ENCODE measurements at regions not wholly inside any gene's neighbourhood (a gene's known extent, or its start where the extent isn't known, plus 50 kb on each side); places are given as distances from the start of the nearest gene placed in this dataset.

GRCh38 chr17:77001487-77001886, 133.3 kb downstream of the MGAT5B start:
- Histone ChIP-seq H3K36me3 (ENCODE audit: control insufficient read depth, insufficient read depth, low read length) (no peaks in the 10 kb centered on the region), H3K27me3 (ENCODE audit: control insufficient read depth, insufficient read depth, low read length) (peaks cover 3% of the 10 kb centered on the region), H3K4me3 (ENCODE audit: low read length) (no peak overlapping the region), H3K9me3 (ENCODE audit: control insufficient read depth, low read length) (no peaks in the 10 kb centered on the region), H3K9ac (ENCODE audit: low read length) (no peak overlapping the region), H3K4me1 (ENCODE audit: control insufficient read depth, insufficient read depth, low read length) (no peaks in the 10 kb centered on the region)

DNA sequence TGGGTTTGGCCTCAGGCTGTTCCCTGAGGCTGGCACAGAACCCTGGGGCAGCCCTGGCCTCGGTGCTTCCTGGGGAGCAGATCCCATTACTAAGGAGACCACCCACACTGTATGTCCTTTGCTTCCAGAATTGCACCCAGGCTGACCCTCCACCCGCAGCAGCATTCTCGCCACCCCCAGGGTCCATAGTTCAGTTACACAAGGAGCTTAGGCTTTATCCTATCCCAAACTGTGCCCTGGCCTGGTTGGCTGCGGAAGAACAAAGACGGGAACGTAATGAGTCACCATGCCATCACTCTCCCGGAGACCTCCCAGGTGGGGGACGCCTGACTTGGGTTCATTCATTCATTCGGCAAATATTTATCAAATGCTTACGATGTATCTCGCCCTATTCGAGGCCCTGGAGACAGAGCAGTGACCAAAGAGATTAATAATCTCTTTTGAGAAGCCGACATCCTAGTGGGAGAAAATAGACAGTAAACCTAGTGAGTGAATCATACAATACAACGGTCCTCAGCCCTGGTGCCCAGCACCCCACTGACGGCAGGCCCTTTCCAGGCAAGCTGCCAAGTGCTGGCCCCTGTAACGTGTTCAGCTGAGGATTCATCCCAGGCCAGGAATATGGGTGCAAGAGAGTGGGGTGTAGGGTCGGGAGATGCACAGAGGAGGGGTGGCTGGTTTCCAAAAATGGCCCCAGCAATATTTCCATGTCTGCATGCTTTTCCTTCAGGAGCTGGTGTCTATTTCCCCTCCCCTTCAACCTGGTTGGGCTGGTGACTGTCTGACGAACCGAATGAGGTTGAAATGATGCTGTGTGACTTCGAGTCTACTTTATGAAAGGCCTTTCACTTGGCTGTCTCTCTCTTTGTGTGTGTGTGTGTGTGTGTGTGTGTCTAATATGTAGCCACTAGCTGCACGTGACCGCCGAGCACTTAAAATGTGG, 134.2 kb downstream of the MGAT5B start:
- no peaks in the 10 kb centered on the region for H3K9me3 ChIP-seq (ENCODE audit: control insufficient read depth, low read length)
- H3K9ac ChIP-seq (ENCODE audit: low read length): no peak overlapping the region
- no peak overlapping the region for H3K4me3 ChIP-seq (ENCODE audit: low read length)
- no peaks in the 10 kb centered on the region for H3K36me3 ChIP-seq (ENCODE audit: control insufficient read depth, insufficient read depth, low read length)
- H3K27me3 ChIP-seq (ENCODE audit: control insufficient read depth, insufficient read depth, low read length): peaks cover 3% of the 10 kb centered on the region
- no peaks in the 10 kb centered on the region for H3K4me1 ChIP-seq (ENCODE audit: control insufficient read depth, insufficient read depth, low read length)

GRCh38 chr17:77003699-77004098, 135.5 kb downstream of the MGAT5B start:
- Histone ChIP-seq H3K27me3 (ENCODE audit: control insufficient read depth, insufficient read depth, low read length) (peaks cover 3% of the 10 kb centered on the region), H3K9ac (ENCODE audit: low read length) (no peak overlapping the region), H3K4me1 (ENCODE audit: control insufficient read depth, insufficient read depth, low read length) (no peaks in the 10 kb centered on the region), H3K9me3 (ENCODE audit: control insufficient read depth, low read length) (no peaks in the 10 kb centered on the region), H3K4me3 (ENCODE audit: low read length) (no peak overlapping the region), H3K36me3 (ENCODE audit: control insufficient read depth, insufficient read depth, low read length) (no peaks in the 10 kb centered on the region)

DNA sequence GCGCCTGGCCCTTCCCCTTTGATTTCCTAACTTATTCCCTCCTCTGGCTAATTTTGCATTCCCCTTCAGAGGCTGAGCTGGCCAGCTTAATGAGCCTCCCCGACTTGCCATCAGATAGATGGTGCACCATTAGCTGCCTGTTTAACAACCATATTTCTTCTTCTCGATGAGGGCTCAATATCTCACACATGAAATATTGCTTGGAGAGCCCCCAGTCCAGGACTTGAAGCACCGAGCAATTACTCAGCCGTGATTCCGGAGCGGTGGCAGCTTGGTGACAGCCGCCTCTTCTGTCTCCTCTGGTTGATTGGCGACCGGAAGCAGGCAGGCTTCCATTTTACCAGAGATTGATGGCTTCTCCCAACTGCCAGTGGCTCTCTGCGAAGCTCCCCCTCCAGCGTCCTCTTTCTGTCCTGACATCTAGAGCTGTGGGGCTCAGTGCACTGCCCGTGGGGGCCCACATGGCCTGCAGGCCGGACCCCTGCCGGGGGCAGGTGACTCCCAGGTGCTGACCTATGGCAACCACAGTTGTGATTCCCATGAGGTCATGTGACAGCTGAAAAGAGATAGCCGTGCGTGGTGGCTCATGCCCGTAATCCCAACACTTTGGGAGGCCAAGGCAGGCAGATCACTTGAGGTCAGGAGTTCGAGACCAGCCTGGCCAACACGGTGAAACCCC, 133.7 kb upstream of the SEC14L1 start:
- Histone ChIP-seq H3K27me3 (ENCODE audit: control insufficient read depth, insufficient read depth, low read length) (no peaks in the 10 kb centered on the region), H3K36me3 (ENCODE audit: control insufficient read depth, insufficient read depth, low read length) (no peaks in the 10 kb centered on the region)

DNA sequence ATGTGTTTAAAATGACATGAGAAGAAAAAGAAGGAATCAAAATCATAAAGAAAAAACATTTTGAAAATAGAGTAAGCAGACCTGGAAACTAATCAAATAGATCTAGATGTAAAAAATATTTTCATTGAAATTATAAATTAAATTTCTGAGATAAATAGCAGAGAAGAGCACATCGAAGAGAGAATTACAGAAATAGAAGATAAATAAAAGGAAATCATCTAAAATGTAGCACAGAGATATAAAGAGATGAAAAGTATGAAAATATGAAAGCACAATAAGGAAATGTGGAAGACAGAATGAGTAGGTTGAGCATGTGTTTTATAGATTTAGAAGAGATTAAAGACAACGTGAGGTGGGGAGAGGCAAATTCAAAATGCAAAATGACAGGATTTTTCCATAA, 130.9 kb upstream of the SEC14L1 start:
- H3K9me3 ChIP-seq (ENCODE audit: control insufficient read depth, low read length): no peaks in the 10 kb centered on the region
- no peak overlapping the region for H3K4me3 ChIP-seq (ENCODE audit: low read length)
- H3K9ac ChIP-seq (ENCODE audit: low read length): no peak overlapping the region
- H3K36me3 ChIP-seq (ENCODE audit: control insufficient read depth, insufficient read depth, low read length): no peaks in the 10 kb centered on the region
- H3K4me1 ChIP-seq (ENCODE audit: control insufficient read depth, insufficient read depth, low read length): no peaks in the 10 kb centered on the region
- no peaks in the 10 kb centered on the region for H3K27me3 ChIP-seq (ENCODE audit: control insufficient read depth, insufficient read depth, low read length)

More for the DNA sequence above, 133.7 kb upstream of the SEC14L1 start:
- Histone ChIP-seq H3K9ac (ENCODE audit: low read length) (no peak overlapping the region), H3K4me1 (ENCODE audit: control insufficient read depth, insufficient read depth, low read length) (no peaks in the 10 kb centered on the region), H3K4me3 (ENCODE audit: low read length) (no peak overlapping the region), H3K9me3 (ENCODE audit: control insufficient read depth, low read length) (no peaks in the 10 kb centered on the region)

- no peaks in the 10 kb centered on the region for H3K27me3 ChIP-seq (ENCODE audit: control insufficient read depth, insufficient read depth, low read length)
- no peaks in the 10 kb centered on the region for H3K9me3 ChIP-seq (ENCODE audit: control insufficient read depth, low read length)
- no peak overlapping the region for H3K4me3 ChIP-seq (ENCODE audit: low read length)
- H3K9ac ChIP-seq (ENCODE audit: low read length): no peak overlapping the region
- no peaks in the 10 kb centered on the region for H3K36me3 ChIP-seq (ENCODE audit: control insufficient read depth, insufficient read depth, low read length)
- H3K4me1 ChIP-seq (ENCODE audit: control insufficient read depth, insufficient read depth, low read length): no peaks in the 10 kb centered on the region
Observed at GRCh38 chr17:77010667-77011066, 130.1 kb upstream of the SEC14L1 start.

- Histone ChIP-seq H3K4me1 (ENCODE audit: control insufficient read depth, insufficient read depth, low read length) (no peaks in the 10 kb centered on the region), H3K4me3 (ENCODE audit: low read length) (no peak overlapping the region), H3K36me3 (ENCODE audit: control insufficient read depth, insufficient read depth, low read length) (no peaks in the 10 kb centered on the region), H3K27me3 (ENCODE audit: control insufficient read depth, insufficient read depth, low read length) (no peaks in the 10 kb centered on the region), H3K9ac (ENCODE audit: low read length) (no peak overlapping the region), H3K9me3 (ENCODE audit: control insufficient read depth, low read length) (no peaks in the 10 kb centered on the region)
Observed at GRCh38 chr17:77011173-77012011, 129.4 kb upstream of the SEC14L1 start.

DNA sequence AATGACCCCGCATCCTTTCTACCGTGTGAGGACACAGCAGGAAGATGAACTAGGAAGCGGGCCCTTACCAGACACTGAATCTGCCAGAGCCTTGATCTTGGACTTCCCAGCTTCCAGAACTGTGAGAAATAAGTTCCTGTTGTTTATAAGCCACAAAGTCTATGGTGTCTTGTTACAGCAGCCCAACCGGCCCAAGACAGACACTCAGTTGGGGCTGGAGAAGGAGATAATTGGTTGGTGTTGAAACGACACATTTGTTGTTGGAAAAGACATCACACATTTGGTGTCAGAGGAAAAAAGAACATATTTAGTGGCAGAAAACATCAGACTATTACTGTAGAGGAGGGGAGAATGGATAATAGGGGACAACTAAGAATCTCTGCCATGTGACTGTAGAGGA, 122.3 kb upstream of the SEC14L1 start:
- Histone ChIP-seq H3K4me1 (ENCODE audit: control insufficient read depth, insufficient read depth, low read length) (no peaks in the 10 kb centered on the region), H3K4me3 (ENCODE audit: low read length) (no peak overlapping the region), H3K9me3 (ENCODE audit: control insufficient read depth, low read length) (no peaks in the 10 kb centered on the region), H3K36me3 (ENCODE audit: control insufficient read depth, insufficient read depth, low read length) (no peaks in the 10 kb centered on the region), H3K27me3 (ENCODE audit: control insufficient read depth, insufficient read depth, low read length) (no peaks in the 10 kb centered on the region), H3K9ac (ENCODE audit: low read length) (no peak overlapping the region)

- Histone ChIP-seq H3K9ac (ENCODE audit: low read length) (no peak overlapping the region), H3K36me3 (ENCODE audit: control insufficient read depth, insufficient read depth, low read length) (no peaks in the 10 kb centered on the region), H3K4me1 (ENCODE audit: control insufficient read depth, insufficient read depth, low read length) (no peaks in the 10 kb centered on the region), H3K4me3 (ENCODE audit: low read length) (no peak overlapping the region), H3K27me3 (ENCODE audit: control insufficient read depth, insufficient read depth, low read length) (no peaks in the 10 kb centered on the region), H3K9me3 (ENCODE audit: control insufficient read depth, low read length) (no peaks in the 10 kb centered on the region)
Observed at GRCh38 chr17:77019893-77020379, 120.8 kb upstream of the SEC14L1 start.

DNA sequence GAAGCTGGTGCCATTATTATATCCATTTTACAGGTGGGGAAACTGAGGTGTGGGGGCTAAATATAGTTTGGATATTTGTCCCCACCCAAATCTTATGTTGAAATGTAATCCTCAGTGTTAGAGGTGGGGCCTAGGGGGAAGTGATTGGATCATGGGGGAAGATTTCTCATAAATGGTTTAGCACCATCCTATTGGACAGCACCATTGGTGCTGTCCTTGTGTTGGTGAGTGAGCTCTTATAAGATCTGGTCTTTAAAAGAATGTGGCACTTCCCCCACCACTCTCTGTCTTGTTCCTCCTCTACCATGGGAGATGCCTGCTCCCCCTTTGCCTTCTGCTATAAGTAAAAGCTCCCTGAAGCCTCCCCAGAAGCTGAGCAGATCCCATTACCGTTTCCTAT, 119.8 kb upstream of the SEC14L1 start:
- Histone ChIP-seq H3K36me3 (ENCODE audit: control insufficient read depth, insufficient read depth, low read length) (no peaks in the 10 kb centered on the region), H3K9me3 (ENCODE audit: control insufficient read depth, low read length) (no peaks in the 10 kb centered on the region), H3K27me3 (ENCODE audit: control insufficient read depth, insufficient read depth, low read length) (no peaks in the 10 kb centered on the region), H3K4me3 (ENCODE audit: low read length) (no peak overlapping the region), H3K9ac (ENCODE audit: low read length) (no peak overlapping the region), H3K4me1 (ENCODE audit: control insufficient read depth, insufficient read depth, low read length) (no peaks in the 10 kb centered on the region)

DNA sequence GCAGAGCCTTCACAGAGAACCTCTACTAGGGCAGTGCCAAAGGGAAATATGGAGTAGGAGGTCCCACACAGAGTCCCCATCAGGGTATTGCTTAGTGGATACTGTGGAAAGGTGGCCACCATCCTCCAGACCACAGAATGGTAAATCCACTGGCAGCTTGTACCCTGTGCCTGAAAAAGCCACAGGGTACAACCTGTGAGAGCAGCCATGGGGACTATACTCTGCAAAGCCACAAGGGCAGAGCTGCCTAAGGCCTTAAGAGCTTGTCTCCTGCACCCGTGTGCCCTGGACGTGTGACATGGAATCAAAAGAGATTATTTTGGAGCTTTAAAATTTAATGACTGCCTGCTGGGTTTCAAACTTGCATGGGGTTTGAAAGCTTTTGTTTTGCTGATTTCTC, 118.0 kb upstream of the SEC14L1 start:
- H3K36me3 ChIP-seq (ENCODE audit: control insufficient read depth, insufficient read depth, low read length): no peaks in the 10 kb centered on the region
- H3K9ac ChIP-seq (ENCODE audit: low read length): no peak overlapping the region
- no peak overlapping the region for H3K4me3 ChIP-seq (ENCODE audit: low read length)
- no peaks in the 10 kb centered on the region for H3K27me3 ChIP-seq (ENCODE audit: control insufficient read depth, insufficient read depth, low read length)
- no peaks in the 10 kb centered on the region for H3K4me1 ChIP-seq (ENCODE audit: control insufficient read depth, insufficient read depth, low read length)
- H3K9me3 ChIP-seq (ENCODE audit: control insufficient read depth, low read length): no peaks in the 10 kb centered on the region

Measured in mucosa of stomach (tissue), 1 donor.